OCI-LY3 (cell line): ENCODE measurements at regions not wholly inside any gene's neighbourhood (a gene's known extent, or its start where the extent isn't known, plus 50 kb on each side); places are given as distances from the start of the nearest gene placed in this dataset.
"Not testable (repeated sequence)": the region's sequence is repeated elsewhere in the genome, so short reads cannot be mapped to it uniquely, and the experiment has no call there.

ENCODE experiments used
- H2AFZ ChIP-seq: fragments of 200-600, 300-600 bp; shearing (Covaris generic); 2 replicates; pipeline ENCODE4 v1.6.0; 2014; ENCODE audit warnings: antibody characterized with exemption, low read depth, low read length
- H3K27ac ChIP-seq: fragments of 200-600, 300-600 bp; sonication (generic); 2 replicates; pipeline ENCODE4 v1.5.1; 2014; ENCODE audit warnings: mild to moderate bottlenecking, low read length, moderate library complexity, mixed read lengths
- H3K27me3 ChIP-seq: fragments of 200-600, 300-600 bp; sonication (generic); 2 replicates; pipeline ENCODE4 v1.6.1; 2014; ENCODE audit warnings: low read depth, low read length, mixed read lengths
- H3K36me3 ChIP-seq: fragments of 200-600, 300-600 bp; sonication (generic); replicated peaks from 2 replicates; pipeline ENCODE3; 2014; ENCODE audit warnings: low read depth, low read length, mixed read lengths
- H3K4me1 ChIP-seq: fragments of 300-600, 200-600 bp; sonication (generic); 2 replicates; pipeline ENCODE4 v1.6.1; 2014; ENCODE audit warnings: low read length, mixed read lengths
- H3K4me2 ChIP-seq: fragments of 200-600, 300-600 bp; sonication (generic); 2 replicates; pipeline ENCODE4 v1.6.1; 2014; ENCODE audit warnings: low read length, mixed read lengths
- H3K4me3 ChIP-seq: fragments of 300-600, 200-600 bp; sonication (generic); 2 replicates; pipeline ENCODE4 v1.5.1; 2014; ENCODE audit warnings: antibody characterized with exemption, mild to moderate bottlenecking, low read length, moderate library complexity
- H3K79me2 ChIP-seq: fragments of 300-600, 200-600 bp; shearing (Covaris generic); 2 replicates; pipeline ENCODE4 v1.6.1; 2014; ENCODE audit warnings: mild to moderate bottlenecking, low read length, mixed read lengths
- H3K9ac ChIP-seq: fragments of 300-600, 200-600 bp; shearing (Covaris generic); 2 replicates; pipeline ENCODE4 v1.6.0; 2014; ENCODE audit warnings: mild to moderate bottlenecking, low read length, moderate library complexity
- H3K9me3 ChIP-seq: fragments of 200-600, 300-600 bp; shearing (Covaris generic); 2 replicates; pipeline ENCODE4 v1.6.1; 2014; ENCODE audit warnings: low read length, mixed read lengths; ENCODE audit not compliant: insufficient read depth
- H4K20me1 ChIP-seq: fragments of 200-600, 300-600 bp; sonication (generic); 2 replicates; pipeline ENCODE4 v1.6.1; 2016; ENCODE audit warnings: low read length, mixed read lengths; ENCODE audit not compliant: insufficient read depth
- EZH2phosphoT487 ChIP-seq: fragments of 200-600 bp; shearing (Covaris generic); IDR thresholded peaks from 2 replicates; pipeline ENCODE4 v1.6.1; 2018; ENCODE audit warnings: antibody characterized with exemption, mixed run types, low read depth
- TF ChIP-seq, protein P1 (sequence below): fragments of 200-600, 300-600 bp; sonication (generic); IDR thresholded peaks from 2 replicates; pipeline ENCODE4 v1.5.1; 2014; ENCODE audit warnings: antibody characterized with exemption, low read length, low read depth

DNA sequence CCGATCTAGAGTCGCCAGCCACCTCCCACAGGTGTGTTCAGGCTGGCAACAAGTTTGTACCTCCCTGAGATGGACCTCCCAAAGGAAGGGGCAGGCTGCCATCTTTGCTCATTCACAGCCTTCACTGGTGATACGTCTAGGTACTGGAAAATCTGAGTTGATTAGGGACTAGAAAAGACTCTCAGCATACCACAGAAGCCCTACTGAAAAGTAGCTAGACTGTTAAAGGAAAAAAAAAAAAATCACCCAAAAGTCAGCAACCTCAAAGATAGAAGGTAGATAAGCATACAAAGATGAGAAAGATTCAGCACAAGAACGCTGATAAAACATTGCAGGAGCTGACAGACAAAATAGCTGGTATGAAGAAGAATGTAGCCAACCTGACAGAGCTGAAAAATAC is 128.6 kb upstream of the WDR75 start:
- H3K9ac ChIP-seq, result no peak overlapping the region
- no peaks in the 10 kb centered on the region for H3K9me3 ChIP-seq
- no peak overlapping the region for H2AFZ ChIP-seq
- no peaks in the 10 kb centered on the region for H3K79me2 ChIP-seq
- TF ChIP-seq, protein P1, sequence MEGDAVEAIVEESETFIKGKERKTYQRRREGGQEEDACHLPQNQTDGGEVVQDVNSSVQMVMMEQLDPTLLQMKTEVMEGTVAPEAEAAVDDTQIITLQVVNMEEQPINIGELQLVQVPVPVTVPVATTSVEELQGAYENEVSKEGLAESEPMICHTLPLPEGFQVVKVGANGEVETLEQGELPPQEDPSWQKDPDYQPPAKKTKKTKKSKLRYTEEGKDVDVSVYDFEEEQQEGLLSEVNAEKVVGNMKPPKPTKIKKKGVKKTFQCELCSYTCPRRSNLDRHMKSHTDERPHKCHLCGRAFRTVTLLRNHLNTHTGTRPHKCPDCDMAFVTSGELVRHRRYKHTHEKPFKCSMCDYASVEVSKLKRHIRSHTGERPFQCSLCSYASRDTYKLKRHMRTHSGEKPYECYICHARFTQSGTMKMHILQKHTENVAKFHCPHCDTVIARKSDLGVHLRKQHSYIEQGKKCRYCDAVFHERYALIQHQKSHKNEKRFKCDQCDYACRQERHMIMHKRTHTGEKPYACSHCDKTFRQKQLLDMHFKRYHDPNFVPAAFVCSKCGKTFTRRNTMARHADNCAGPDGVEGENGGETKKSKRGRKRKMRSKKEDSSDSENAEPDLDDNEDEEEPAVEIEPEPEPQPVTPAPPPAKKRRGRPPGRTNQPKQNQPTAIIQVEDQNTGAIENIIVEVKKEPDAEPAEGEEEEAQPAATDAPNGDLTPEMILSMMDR, result no peak
- TF ChIP-seq EZH2phosphoT487, result no peak
- H3K4me1 ChIP-seq, result no peaks in the 10 kb centered on the region
- no peaks in the 10 kb centered on the region for H3K27me3 ChIP-seq
- no peak overlapping the region for H3K4me3 ChIP-seq
- H3K36me3 ChIP-seq, result no peaks in the 10 kb centered on the region
- H3K27ac ChIP-seq, result no peak overlapping the region
- H4K20me1 ChIP-seq, result no peaks in the 10 kb centered on the region
- no peak overlapping the region for H3K4me2 ChIP-seq

DNA sequence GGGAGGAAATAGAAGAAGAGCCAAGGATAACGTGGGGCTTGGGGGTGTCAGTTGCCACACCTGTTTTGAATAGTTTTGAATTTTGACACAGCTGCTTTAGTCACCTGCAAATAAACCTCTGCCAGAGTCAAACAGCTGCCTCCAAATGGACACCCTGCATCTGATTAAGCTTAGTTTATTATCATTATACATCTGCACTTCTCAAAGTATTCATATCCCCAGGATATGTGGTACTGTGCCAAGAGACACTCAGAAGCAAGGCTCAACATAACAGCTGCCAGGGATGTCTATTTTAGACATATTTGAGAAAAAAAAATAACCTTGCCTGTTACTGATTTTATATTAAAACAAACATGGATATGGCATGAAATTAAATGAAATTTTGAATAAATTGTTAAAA is 122.5 kb upstream of the WDR75 start:
- H2AFZ ChIP-seq, result no peak overlapping the region
- H3K4me2 ChIP-seq, result no peak overlapping the region
- no peaks in the 10 kb centered on the region for H3K27me3 ChIP-seq
- H3K4me3 ChIP-seq, result no peak overlapping the region
- H3K27ac ChIP-seq, result no peak overlapping the region
- TF ChIP-seq, protein P1, result no peak
- TF ChIP-seq EZH2phosphoT487, result no peak
- H3K36me3 ChIP-seq, result no peaks in the 10 kb centered on the region
- H4K20me1 ChIP-seq, result no peaks in the 10 kb centered on the region
- no peak overlapping the region for H3K9ac ChIP-seq
- H3K9me3 ChIP-seq, result no peaks in the 10 kb centered on the region
- H3K4me1 ChIP-seq, result no peaks in the 10 kb centered on the region
- no peaks in the 10 kb centered on the region for H3K79me2 ChIP-seq

DNA sequence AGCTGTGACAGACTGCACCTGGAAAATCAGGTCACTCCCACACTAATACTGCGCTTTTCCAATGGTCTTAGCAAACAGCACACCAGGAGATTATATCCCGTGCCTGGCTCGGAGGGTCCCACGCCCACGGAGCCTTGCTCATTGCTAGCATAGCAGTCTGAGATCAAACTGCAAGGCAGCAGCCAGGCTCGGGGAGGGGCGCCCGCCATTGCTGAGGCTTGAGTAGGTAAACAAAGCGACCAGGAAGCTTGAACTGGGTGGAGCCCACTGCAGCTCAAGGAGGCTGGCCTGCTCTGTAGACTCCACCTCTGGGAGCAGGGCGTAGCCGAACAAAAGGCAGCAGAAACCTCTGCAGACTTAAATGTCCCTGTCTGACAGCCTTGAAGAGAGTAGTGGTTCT is 121.8 kb upstream of the WDR75 start:
- not testable (repeated sequence) for H3K79me2 ChIP-seq, H4K20me1 ChIP-seq, H3K27me3 ChIP-seq, H3K4me2 ChIP-seq, H3K4me1 ChIP-seq, H3K9me3 ChIP-seq, H3K4me3 ChIP-seq, H3K27ac ChIP-seq, H2AFZ ChIP-seq, H3K36me3 ChIP-seq, H3K9ac ChIP-seq

DNA sequence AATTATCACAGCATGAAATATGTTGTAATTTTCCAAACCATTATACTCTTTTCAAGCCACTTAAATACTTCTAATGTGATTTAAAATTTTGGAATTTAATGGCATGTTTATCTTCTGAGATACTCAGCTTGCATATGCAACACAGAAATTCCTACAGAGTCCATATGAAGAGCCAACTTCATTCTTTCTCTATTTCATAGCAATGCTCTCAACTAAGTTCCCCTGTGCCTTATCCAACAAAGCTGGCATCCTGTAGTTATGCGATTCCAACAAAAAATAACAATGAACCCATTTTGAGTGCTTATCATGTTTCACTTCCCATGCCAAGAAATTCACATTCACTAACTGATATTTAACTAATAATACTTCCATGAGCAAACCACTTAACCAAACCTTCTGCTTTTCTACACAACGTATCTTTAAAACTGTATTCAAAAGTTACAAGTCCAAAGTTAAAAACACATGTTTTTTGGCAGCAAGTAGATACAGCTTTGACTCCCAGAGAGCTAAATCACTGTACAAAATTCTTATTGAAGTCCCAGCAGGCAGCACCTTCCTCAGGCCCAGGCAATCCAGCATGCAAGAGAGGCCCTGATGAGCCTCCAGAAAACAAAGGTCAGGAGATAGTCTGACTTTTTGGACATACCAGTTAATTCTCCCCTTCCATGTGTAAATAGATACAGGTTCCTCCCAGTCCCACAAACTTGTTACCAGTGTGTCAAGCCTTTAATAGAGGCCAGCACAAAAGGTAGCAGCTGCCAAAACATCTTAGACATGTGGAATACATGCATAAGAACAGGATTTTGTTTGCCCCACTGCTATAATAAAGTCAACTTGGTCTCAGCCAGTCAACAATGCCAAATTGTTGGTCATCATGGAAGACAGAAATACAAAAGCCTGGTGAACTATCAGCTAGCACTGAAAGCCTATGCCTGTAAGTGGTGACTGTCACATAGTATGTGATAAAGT is 113.1 kb upstream of the WDR75 start:
- H2AFZ ChIP-seq, result no peak overlapping the region
- no peaks in the 10 kb centered on the region for H4K20me1 ChIP-seq
- no peak overlapping the region for H3K4me3 ChIP-seq
- H3K36me3 ChIP-seq, result no peaks in the 10 kb centered on the region
- H3K4me2 ChIP-seq, result no peak overlapping the region
- no peaks in the 10 kb centered on the region for H3K9me3 ChIP-seq
- H3K27me3 ChIP-seq, result no peaks in the 10 kb centered on the region
- H3K9ac ChIP-seq, result no peak overlapping the region
- TF ChIP-seq EZH2phosphoT487, result no peak
- TF ChIP-seq, protein P1, result no peak
- no peaks in the 10 kb centered on the region for H3K4me1 ChIP-seq
- no peaks in the 10 kb centered on the region for H3K79me2 ChIP-seq
- no peak overlapping the region for H3K27ac ChIP-seq
